ENCODE measurements at regions not wholly inside any gene's neighbourhood (a gene's known extent, or its start where the extent isn't known, plus 50 kb on each side); places are given as distances from the start of the nearest gene placed in this dataset.

- H3K4me3 ChIP-seq (replicated peaks in 1 of 3; ENCODE audit: insufficient read depth in 1 of 3, low read depth in 1 of 3, low read length in 3 of 3): no peak overlapping the region
- no peaks in the 10 kb centered on the region for H3K36me3 ChIP-seq (ENCODE audit: control insufficient read depth in 2 of 2, extremely low read depth in 1 of 2, insufficient read depth in 2 of 2, low read length in 2 of 2)
- FAIRE-seq (no peak), DNase-seq (ENCODE audit: low read depth, low spot score) (no peak)
- H3K4me2 ChIP-seq (ENCODE audit: insufficient read depth, low read length): no peak overlapping the region
- no peak overlapping the region for H3K9ac ChIP-seq (replicated peaks; ENCODE audit: extremely low read depth, insufficient read depth, low read length)
- intact Hi-C loops (cut with micrococcal nuclease): no loop called here
- H3K27ac ChIP-seq (ENCODE audit: insufficient read depth, low read depth, low read length): no peak overlapping the region
- no peaks in the 10 kb centered on the region for H3K4me1 ChIP-seq (ENCODE audit: control insufficient read depth, extremely low read depth, insufficient read depth, low read length)
- dilution Hi-C loops (cut with MboI; ENCODE audit: extremely low pct_ligation_motif_present, low sequenced_read_pairs): no loop called here
- H3K27me3 ChIP-seq (ENCODE audit: control insufficient read depth in 2 of 2, insufficient read depth in 2 of 2, low read length in 2 of 2): no peaks in the 10 kb centered on the region
- no peaks in the 10 kb centered on the region for H3K9me1 ChIP-seq (replicated peaks; ENCODE audit: control insufficient read depth, extremely low read depth, insufficient read depth, low read length)
- BruUV-seq (replicated peaks): no TSS peak
- H4K20me1 ChIP-seq (replicated peaks; ENCODE audit: control insufficient read depth, extremely low read depth, insufficient read depth, low read length): no peaks in the 10 kb centered on the region
- H2AFZ ChIP-seq (ENCODE audit: low read depth, low read length): no peak overlapping the region
- TF ChIP-seq FOS (IDR thresholded peaks at IDR 0.05; ENCODE audit: borderline replicate concordance, insufficient read depth, low read length): no peak
- TF ChIP-seq EZH2 (IDR thresholded peaks at IDR 0.05; ENCODE audit: borderline replicate concordance, low read depth, low read length, severe bottlenecking): no peak
- no peak for TF ChIP-seq GATA2 (IDR thresholded peaks at IDR 0.05; ENCODE audit: insufficient read depth, insufficient read length, low read depth, low read length)
- TF ChIP-seq MYC (IDR thresholded peaks at IDR 0.05; ENCODE audit: low read depth, low read length): no peak
- TF ChIP-seq MAX (IDR thresholded peaks at IDR 0.05; ENCODE audit: insufficient read depth, insufficient read length): no peak
- no peak for TF ChIP-seq JUN (IDR thresholded peaks at IDR 0.05; ENCODE audit: borderline replicate concordance, insufficient read depth, insufficient read length, low read depth)
- TF ChIP-seq POLR2A (IDR thresholded peaks at IDR 0.05; ENCODE audit: low read depth, low read length): no peak
- TF ChIP-seq CTCF (IDR thresholded peaks at IDR 0.05; ENCODE audit: extremely low read depth in 1 of 2, insufficient read depth in 1 of 2, low read depth in 1 of 2, low read length in 2 of 2): no peak
- TF ChIP-seq POLR2AphosphoS5 (IDR thresholded peaks at IDR 0.05; ENCODE audit: insufficient read depth, low read depth, low read length): no peak
- CTCF ChIA-PET: no interaction called here
- POLR2A ChIA-PET: no interaction called here
- H3K79me2 ChIP-seq (ENCODE audit: control insufficient read depth, insufficient read depth, low read length): no peaks in the 10 kb centered on the region
- no peaks in the 10 kb centered on the region for H3K9me3 ChIP-seq (replicated peaks; ENCODE audit: control insufficient read depth, insufficient read depth, low read length)
Measured at GRCh38 chr9:31470051-31470450, 914.4 kb upstream of the ACO1 start.
